AG09319 (cell line): ENCODE measurements at regions not wholly inside any gene's neighbourhood (a gene's known extent, or its start where the extent isn't known, plus 50 kb on each side); places are given as distances from the start of the nearest gene placed in this dataset.

Source experiments
- DNase-seq: peaks from one replicate; pipeline ENCODE4 v3.0.0-alpha.2; 2010; ENCODE audit warnings: low read depth; ENCODE audit errors: extremely low read depth
- CTCF ChIP-seq: IDR thresholded peaks from 2 replicates; pipeline ENCODE4 v1.5.1; 2011; ENCODE audit warnings: low read depth, mild to moderate bottlenecking, inconsistent platforms, low read length, moderate library complexity

GRCh38 chr13:29929062-29929847 is 78.8 kb upstream of the UBL3 start:
- no peak for DNase-seq
- no peak for TF ChIP-seq CTCF

DNA sequence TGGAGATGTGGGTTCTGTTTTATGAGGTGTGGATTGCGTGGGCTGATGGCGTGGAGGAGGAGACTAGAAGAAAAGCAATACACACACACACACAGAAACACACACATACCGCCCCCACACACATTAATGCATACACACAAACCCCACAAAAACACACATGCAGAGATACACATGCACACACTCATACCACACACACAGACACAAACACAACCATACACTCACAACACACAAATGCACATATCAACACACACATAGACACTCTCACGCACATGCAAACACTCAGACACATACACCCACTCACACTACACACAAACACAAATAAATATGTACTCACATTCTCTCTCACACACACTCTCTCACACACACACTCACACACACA is 75.7 kb upstream of the UBL3 start:
- no peak for DNase-seq
- no peak for TF ChIP-seq CTCF

DNA sequence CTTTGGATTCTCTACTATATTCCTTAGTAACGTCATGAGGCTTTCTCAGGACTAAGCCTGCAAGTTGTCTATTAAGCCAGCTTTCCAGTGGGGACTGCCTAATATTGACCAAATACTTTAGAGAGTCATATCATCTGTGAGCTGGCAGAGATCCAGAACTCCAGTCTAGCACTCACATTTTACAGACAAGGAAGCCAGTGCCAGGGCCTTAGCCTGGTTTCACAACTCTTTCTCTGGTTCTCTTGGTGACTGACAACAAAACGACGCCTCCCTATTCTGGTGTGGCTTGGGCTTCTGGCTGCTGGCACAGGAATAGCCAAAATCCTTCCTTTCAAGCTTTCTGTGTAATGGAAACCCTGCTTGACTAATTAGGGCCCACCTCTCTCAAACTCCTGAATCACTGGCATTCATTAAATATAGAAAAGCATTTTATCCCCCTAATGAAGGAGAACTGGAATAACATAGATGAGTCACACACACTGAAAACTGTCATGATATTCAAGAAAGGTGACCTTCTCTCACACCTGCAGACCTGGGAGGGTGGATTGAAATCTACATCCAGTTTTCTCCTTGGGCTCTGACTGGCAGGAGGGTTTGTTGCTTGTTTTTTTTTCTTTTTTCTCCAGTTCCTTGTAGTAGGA is 75.2 kb upstream of the UBL3 start:
- peak; percentile 75 for DNase-seq
- no peak for TF ChIP-seq CTCF

DNA sequence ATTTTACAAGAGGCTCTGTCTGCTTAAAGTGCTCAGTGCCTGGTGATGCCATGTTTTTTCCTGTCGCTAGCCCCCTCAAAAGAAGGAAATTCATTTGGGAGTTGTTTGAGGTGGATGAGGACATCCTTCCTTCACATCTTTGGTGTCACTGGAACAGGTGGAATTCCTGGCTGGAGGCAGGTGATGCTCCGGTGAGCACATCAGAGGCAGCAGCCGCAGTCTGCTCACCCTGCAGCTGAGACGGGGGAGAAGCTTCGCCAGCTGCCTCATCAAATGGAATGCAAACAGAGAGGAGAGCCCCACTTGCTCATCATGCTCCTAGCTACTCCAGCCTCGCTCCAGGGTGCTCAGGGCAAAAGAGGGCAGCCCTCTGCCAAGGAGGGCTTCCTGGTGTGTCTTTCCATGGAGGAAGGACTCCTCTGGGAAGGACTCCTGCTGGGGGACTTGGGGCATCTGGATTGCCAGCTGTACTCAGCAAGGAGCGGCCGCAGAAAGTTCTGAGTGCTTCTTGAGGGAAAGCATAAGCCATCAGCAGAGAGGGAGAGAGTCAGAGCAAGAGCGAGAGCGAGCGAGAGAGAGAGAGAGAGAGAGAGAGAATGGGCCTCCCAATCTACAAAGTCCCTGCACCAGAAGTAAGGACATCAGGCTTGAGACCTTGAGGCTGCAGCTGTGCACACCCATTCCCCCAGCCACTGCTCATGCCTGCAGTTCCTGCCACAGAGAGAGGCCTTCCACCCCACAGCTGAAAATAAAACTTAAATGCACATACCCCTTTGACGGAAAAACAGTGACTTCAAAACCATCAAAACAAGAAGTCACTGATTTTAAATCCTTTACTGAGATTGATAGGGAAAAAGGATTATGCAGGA is 74.3 kb upstream of the UBL3 start:
- no peak for DNase-seq
- TF ChIP-seq CTCF = no peak

DNA sequence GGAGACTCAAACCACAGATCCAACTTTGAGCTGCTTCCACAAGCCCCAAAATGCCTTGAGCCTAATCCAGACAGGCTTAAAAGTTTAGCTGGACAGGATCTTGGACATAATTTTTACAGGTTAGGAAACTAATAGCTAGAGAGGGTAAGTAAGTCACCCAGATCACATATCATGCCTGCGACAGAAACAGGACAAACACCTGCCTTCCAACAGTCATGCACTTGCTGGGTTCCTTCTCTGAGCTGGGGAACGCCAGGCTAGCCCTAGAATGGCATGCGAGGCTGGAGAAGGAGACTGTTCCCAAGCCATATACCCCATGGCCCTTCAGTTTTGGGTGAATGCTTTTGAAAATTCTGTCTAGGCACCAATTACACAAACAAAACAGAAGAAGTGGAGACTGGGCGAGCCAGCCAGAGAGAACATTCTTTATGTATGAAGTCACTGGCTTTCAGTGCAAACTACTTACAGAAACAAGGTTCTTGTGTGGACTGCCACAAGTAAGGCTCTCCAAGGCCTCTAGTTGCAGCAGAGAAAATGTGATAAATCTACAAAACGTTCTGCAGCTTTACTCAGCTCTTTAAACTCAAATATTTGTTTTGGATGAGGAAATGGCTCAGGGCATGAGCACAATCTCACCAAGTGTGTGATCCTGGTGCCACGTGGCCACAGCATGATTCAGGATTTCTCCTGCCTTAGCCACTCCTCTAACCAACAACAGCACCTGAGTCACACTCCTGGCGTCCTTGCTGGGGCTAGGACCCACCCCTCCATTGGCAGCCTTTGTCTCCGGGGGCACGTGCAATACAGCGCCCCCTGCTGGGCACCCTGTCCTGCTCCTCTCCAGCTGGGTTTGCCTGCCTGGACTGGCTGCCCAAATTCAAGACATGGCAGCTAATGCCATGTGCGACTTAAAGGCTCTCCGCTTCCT is 73.4 kb upstream of the UBL3 start:
- TF ChIP-seq CTCF = peak; percentile 92
- peak; percentile 78 for DNase-seq

GRCh38 chr13:29922896-29923295 is 72.5 kb upstream of the UBL3 start:
- DNase-seq = no peak

More at GRCh38 chr13:29922896-29923295, 72.5 kb upstream of the UBL3 start:
- TF ChIP-seq CTCF = no peak
